Heart left ventricle (tissue), 16 donors: ENCODE measurements at regions not wholly inside any gene's neighbourhood (a gene's known extent, or its start where the extent isn't known, plus 50 kb on each side); places are given as distances from the start of the nearest gene placed in this dataset.

Experiments used
- ATAC-seq, 4 donors: fragments of 200-7000 bp; cut with Tn5 transposase; one replicate each; pipeline ENCODE4 v1.9.1; 2020 to 2022; ENCODE audit warnings: moderate library complexity in 4 of 4, mild to moderate bottlenecking in 3 of 4, moderate number of reproducible peaks in 1 of 4
- DNase-seq, 5 donors: peaks; one replicate each; pipeline ENCODE4 v3.0.0-alpha.2; 2020
- H3K27ac ChIP-seq, 12 donors: fragments of 200-600 bp; sonication (generic) in 4 of 12; one replicate each; pipeline versions ENCODE4 v1.5.0 to v1.8.0; 2016 to 2022; ENCODE audit warnings: mild to moderate bottlenecking in 2 of 12
- H3K27me3 ChIP-seq, 9 donors: fragments of 200-600 bp; sonication (generic) in 2 of 9; one replicate each; pipeline versions ENCODE4 v1.5.1 to v1.8.0; 2016 to 2022; ENCODE audit warnings: mild to moderate bottlenecking in 3 of 9
- H3K36me3 ChIP-seq, 9 donors: fragments of 200-600 bp; sonication (generic) in 2 of 9; one replicate each; pipeline versions ENCODE4 v1.5.0 to v1.8.0; 2018 to 2022; ENCODE audit warnings: mild to moderate bottlenecking in 2 of 9
- H3K4me1 ChIP-seq, 12 donors: fragments of 200-600 bp; sonication (generic) in 4 of 12; one replicate each; pipeline versions ENCODE4 v1.5.0 to v1.8.0; 2016 to 2022; ENCODE audit warnings: mild to moderate bottlenecking in 3 of 12
- H3K4me3 ChIP-seq, 12 donors: fragments of 200-600 bp; sonication (generic) in 4 of 12; one replicate each; pipeline versions ENCODE4 v1.5.0 to v1.8.0; 2017 to 2022; ENCODE audit warnings: mild to moderate bottlenecking in 9 of 12, moderate library complexity in 4 of 12
- H3K9me3 ChIP-seq, 12 donors: fragments of 200-600 bp; sonication (generic) in 4 of 12; one replicate each; pipeline versions ENCODE4 v1.5.0 to v1.8.0; 2016 to 2022; ENCODE audit warnings: mild to moderate bottlenecking in 1 of 12
- CTCF ChIP-seq, 12 donors: fragments of 200-600 bp; sonication (generic) in 4 of 12; IDR thresholded peaks; one replicate each; pipeline versions ENCODE4 v1.5.0 to v1.8.0; 2018 to 2022; ENCODE audit warnings: antibody characterized with exemption in 12 of 12, mild to moderate bottlenecking in 5 of 12
- POLR2A ChIP-seq, 2 donors: fragments of 450-650 bp; IDR thresholded peaks; one replicate each; pipeline ENCODE4 v1.6.1; 2017; ENCODE audit warnings: antibody characterized with exemption in 2 of 2, mild to moderate bottlenecking in 2 of 2, moderate library complexity in 2 of 2
- WGBS, 4 donors: extraction: QIAGEN DNeasy Blood & Tissue Kit in 2 of 4; methylation state at CpG; one replicate each; pipeline versions ENCODE4 v1.1.5 to v1.1.7; 2013 to 2018; 5-methylcytosine and 5-hydroxymethylcytosine counted together
- intact Hi-C, 10 donors: fragments of 100-400 bp; cut with DNase I; formaldehyde crosslinking; loops; one replicate each; pipeline versions ENCODE4 v1.11.1 to v1.14.2; 2022
- donor health status: ischemic (EF 13 %, LVEDD 7.1; RV severe dilation, severe dysfunction).
- donor health status: healthy with polysubstance abuse.
- donor health status: DM: no; HTN: yes; CAD: no.
- donor health status: DM: no; HTN: no; CAD: no.
- donor health status: ischemic (EF 25% LVEDD 6.9; RV normal size, moderate dysfunction).
- donor health status: ischemic (EF 25% LVEDD 5.7; RV mildly dilated, moderate dysfunction).
- donor health status: healthy.
- donor health status: DM: yes; HTN: yes; CAD: no.
- donor health status: ischemic (EF 35%, LVEDD 5.7; RV mildly dilated, moderate dysfunction).
- donor health status: nonischemic (EF 11% LVEDD 7.7; RV severe dilation, severe dysfunction).
- donor health status: DM: yes; HTN: yes; CAD: no.
- donor health status: PGD.
- donor health status: ischemic (EF 29% LVEDD 5.4; RV normal size, mild dysfunction).
- donor health status: nonischemic (EF 23%, LVEDD 6.1; RV moderate dilation, normal function).

GRCh38 chrY:14139521-14139920 lies 83.5 kb downstream of the VCY1B start:
- DNase-seq, result no peak
- Histone ChIP-seq H3K27ac (no peak overlapping the region), H3K4me1 (no peaks in the 10 kb centered on the region), H3K27me3 (no peaks in the 10 kb centered on the region), H3K36me3 (no peaks in the 10 kb centered on the region), H3K4me3 (no peak overlapping the region), H3K9me3 (no peaks in the 10 kb centered on the region)
- TF ChIP-seq POLR2A (IDR thresholded peaks at IDR 0.05) (no peak), CTCF (IDR thresholded peaks at IDR 0.05) (no peak)
- intact Hi-C loops, result no loop called here
- ATAC-seq, result no peak
- 9 to 16% methylated on average over 2 of the region's 2 CpGs; no CpG with 5 or more reads in 2 of the 4 donors for WGBS, 4 donors

- ATAC-seq, result no peak
- intact Hi-C loops, result no loop called here
- H3K9me3 ChIP-seq, result no peaks in the 10 kb centered on the region
- H3K4me1 ChIP-seq, result no peaks in the 10 kb centered on the region
- no peaks in the 10 kb centered on the region for H3K36me3 ChIP-seq
- no peak for TF ChIP-seq CTCF (IDR thresholded peaks at IDR 0.05)
- no peak for TF ChIP-seq POLR2A (IDR thresholded peaks at IDR 0.05)
- no peak overlapping the region for H3K27ac ChIP-seq
- H3K4me3 ChIP-seq, result no peak overlapping the region
- no peak for DNase-seq
- no peaks in the 10 kb centered on the region for H3K27me3 ChIP-seq
These were observed 89.6 kb downstream of the VCY1B start for GRCh38 chrY:14145614-14146013.

GRCh38 chrY:14182776-14183175 lies 126.7 kb downstream of the VCY1B start:
- DNase-seq (no peak), ATAC-seq (no peak)
- Histone ChIP-seq H3K36me3 (no peaks in the 10 kb centered on the region), H3K27ac (no peak overlapping the region), H3K4me3 (no peak overlapping the region), H3K9me3 (no peaks in the 10 kb centered on the region), H3K27me3 (no peaks in the 10 kb centered on the region), H3K4me1 (no peaks in the 10 kb centered on the region)
- intact Hi-C loops, result no loop called here
- 74 to 79% methylated on average over 3 of the region's 3 CpGs; no CpG with 5 or more reads in 2 of the 4 donors for WGBS, 4 donors
- TF ChIP-seq POLR2A (IDR thresholded peaks at IDR 0.05), result no peak
- TF ChIP-seq CTCF (IDR thresholded peaks at IDR 0.05), result no peak

DNA sequence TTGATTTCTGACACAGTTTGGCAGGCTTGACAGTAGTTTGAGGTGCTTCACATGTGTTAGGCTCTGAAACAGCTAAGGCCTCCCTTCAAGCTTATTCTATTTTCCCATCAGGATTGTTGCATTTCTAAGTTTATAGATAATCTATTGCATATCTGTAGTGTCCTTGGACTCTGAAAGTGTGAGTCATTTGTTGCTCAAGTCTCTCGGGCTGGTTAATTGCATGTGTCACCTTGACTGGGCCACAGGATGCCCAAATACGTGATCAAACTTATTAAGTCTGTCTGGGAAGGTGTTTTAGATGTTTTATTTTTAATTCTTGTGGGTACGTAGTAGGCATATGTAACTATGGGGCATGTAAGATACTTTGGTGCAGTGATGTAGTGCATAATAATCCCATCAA lies 166.0 kb downstream of the VCY1B start:
- WGBS, 4 donors, result 53 to 56% methylated on average over 3 of the region's 3 CpGs; no CpG with 5 or more reads in 2 of the 4 donors
- H3K4me3 ChIP-seq, result no peak overlapping the region
- DNase-seq, result no peak
- intact Hi-C loops, result no loop called here
- no peaks in the 10 kb centered on the region for H3K9me3 ChIP-seq
- no peaks in the 10 kb centered on the region for H3K27me3 ChIP-seq
- TF ChIP-seq POLR2A (IDR thresholded peaks at IDR 0.05), result no peak
- no peak for TF ChIP-seq CTCF (IDR thresholded peaks at IDR 0.05)
- H3K36me3 ChIP-seq, result no peaks in the 10 kb centered on the region
- no peak for ATAC-seq
- H3K27ac ChIP-seq, result no peak overlapping the region
- no peaks in the 10 kb centered on the region for H3K4me1 ChIP-seq
